ENCODE measurements at regions not wholly inside any gene's neighbourhood (a gene's known extent, or its start where the extent isn't known, plus 50 kb on each side); places are given as distances from the start of the nearest gene placed in this dataset.

GRCh38 chr6:130514712-130515111 is 148.9 kb downstream of the TMEM200A start:
- Mint-ChIP-seq H3K36me3 (no peaks in the 10 kb centered on the region), H3K4me1 (peaks cover 52 to 75% (median 64%) of the 10 kb centered on the region in 4 donors), H3K4me3 (peak overlapping the region in 2 of 8 donors; percentile 5 to 46), H3K27me3 (no peaks in the 10 kb centered on the region), H3K27ac (peak overlapping the region; percentile 51 to 89 (median 75)), H3K9me3 (peaks cover 0 to 22% (median 9%) of the 10 kb centered on the region in 8 donors)
- DNase-seq, result no peak
- H3K27me3 ChIP-seq (ENCODE audit: insufficient read depth, low read length), result no peaks in the 10 kb centered on the region
- H3K27ac ChIP-seq (ENCODE audit: low read depth, low read length), result peak overlapping the region; percentile 16
- POLR2A ChIA-PET (ENCODE audit: partially characterized antibody), result interaction anchor here (0.9 to 1.9 kb wide), 5 partner anchors 9 to 120 kb away, joined by 3 to 8 read pairs (median 5); no protein-coding TSS in a partner anchor
- H3K9me3 ChIP-seq (ENCODE audit: control insufficient read depth in 1 of 2, low read length in 2 of 2), result peaks cover 0 to 4% of the 10 kb centered on the region in 2 donors
- intact Hi-C loops (cut with micrococcal nuclease), result no loop called here
- CTCF ChIA-PET (ENCODE audit: partially characterized antibody), result interaction anchor here (1.0 to 1.3 kb wide), 2 partner anchors 9 to 132 kb away, joined by 4 read pairs; no protein-coding TSS in a partner anchor
- no peaks in the 10 kb centered on the region for H3K36me3 ChIP-seq (ENCODE audit: insufficient read depth, low read length)
- H3K4me1 ChIP-seq (ENCODE audit: insufficient read depth, low read length), result peaks cover 70% of the 10 kb centered on the region
- no peak overlapping the region for H3K4me3 ChIP-seq (ENCODE audit: low read length in 2 of 2)

- Histone ChIP-seq H3K36me3 (ENCODE audit: insufficient read depth, low read length) (no peaks in the 10 kb centered on the region), H3K27me3 (ENCODE audit: insufficient read depth, low read length) (no peaks in the 10 kb centered on the region), H3K9me3 (ENCODE audit: control insufficient read depth in 1 of 2, low read length in 2 of 2) (peaks cover 0 to 4% of the 10 kb centered on the region in 2 donors), H3K27ac (ENCODE audit: low read depth, low read length) (no peak overlapping the region), H3K4me1 (ENCODE audit: insufficient read depth, low read length) (peaks cover 68% of the 10 kb centered on the region), H3K4me3 (ENCODE audit: low read length in 2 of 2) (no peak overlapping the region)
- Mint-ChIP-seq H3K27me3 (no peaks in the 10 kb centered on the region), H3K9me3 (peaks cover 0 to 24% (median 9%) of the 10 kb centered on the region in 8 donors), H3K4me1 (peaks cover 50 to 70% (median 61%) of the 10 kb centered on the region in 4 donors), H3K27ac (peak overlapping the region in 6 of 7 donors; percentile 51 to 89 (median 76)), H3K36me3 (no peaks in the 10 kb centered on the region), H3K4me3 (no peak overlapping the region)
- ChIA-PET POLR2A (ENCODE audit: partially characterized antibody) (interaction anchor here (0.9 to 1.3 kb wide), 2 partner anchors 60 to 120 kb away, joined by 4 to 5 read pairs; no protein-coding TSS in a partner anchor), CTCF (ENCODE audit: partially characterized antibody) (interaction anchor here (0.8 to 1.3 kb wide), 4 partner anchors 8 to 183 kb away, joined by 3 to 4 read pairs (median 4); no protein-coding TSS in a partner anchor)
- DNase-seq, result no peak
- intact Hi-C loops (cut with micrococcal nuclease), result no loop called here
These were observed 149.5 kb downstream of the TMEM200A start for GRCh38 chr6:130515306-130515705.

DNA sequence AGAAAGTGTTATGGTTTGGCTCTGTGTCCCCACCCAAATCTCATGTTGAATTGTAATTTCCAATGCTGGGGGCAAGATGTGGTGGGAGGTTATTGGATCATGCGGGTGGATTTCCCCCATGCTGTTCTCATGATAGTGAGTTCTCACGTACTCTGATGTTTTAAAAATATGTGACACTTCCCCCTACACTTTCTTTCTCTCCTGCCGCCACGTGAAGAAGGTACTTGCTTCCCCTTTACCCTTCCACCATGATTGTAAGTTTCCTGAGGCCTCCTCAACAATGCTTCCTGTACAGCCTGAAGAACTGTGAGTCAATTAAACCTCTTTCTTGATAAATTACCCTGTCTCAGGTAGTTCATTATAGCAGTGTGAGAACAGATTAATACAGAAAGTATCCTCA is 150.8 kb downstream of the TMEM200A start:
- intact Hi-C loops (cut with micrococcal nuclease), result no loop called here
- Mint-ChIP-seq H3K4me1 (peaks cover 50 to 64% (median 60%) of the 10 kb centered on the region in 4 donors), H3K4me3 (peak overlapping the region in 3 of 8 donors; percentile 23 to 60 (median 42)), H3K9me3 (peaks cover 0 to 36% (median 17%) of the 10 kb centered on the region in 8 donors), H3K36me3 (peaks cover 0 to 10% of the 10 kb centered on the region in 2 donors), H3K27me3 (no peaks in the 10 kb centered on the region), H3K27ac (peak overlapping the region; percentile 38 to 87 (median 75))
- Histone ChIP-seq H3K36me3 (ENCODE audit: insufficient read depth, low read length) (no peaks in the 10 kb centered on the region), H3K4me3 (ENCODE audit: low read length in 2 of 2) (no peak overlapping the region), H3K27me3 (ENCODE audit: insufficient read depth, low read length) (no peaks in the 10 kb centered on the region), H3K4me1 (ENCODE audit: insufficient read depth, low read length) (peaks cover 55% of the 10 kb centered on the region), H3K9me3 (ENCODE audit: control insufficient read depth in 1 of 2, low read length in 2 of 2) (peaks cover 0 to 8% of the 10 kb centered on the region in 2 donors), H3K27ac (ENCODE audit: low read depth, low read length) (no peak overlapping the region)
- ChIA-PET POLR2A (ENCODE audit: partially characterized antibody) (no interaction called here), CTCF (ENCODE audit: partially characterized antibody) (interaction anchor here (1.2 kb wide), 1 partner anchor 8 kb away, joined by 3 read pairs; no protein-coding TSS in a partner anchor)
- DNase-seq, result no peak

GRCh38 chr6:130517444-130517931 is 151.7 kb downstream of the TMEM200A start:
- Histone ChIP-seq H3K27ac (ENCODE audit: low read depth, low read length) (no peak overlapping the region), H3K4me3 (ENCODE audit: low read length in 2 of 2) (no peak overlapping the region), H3K27me3 (ENCODE audit: insufficient read depth, low read length) (no peaks in the 10 kb centered on the region), H3K36me3 (ENCODE audit: insufficient read depth, low read length) (no peaks in the 10 kb centered on the region), H3K9me3 (ENCODE audit: control insufficient read depth in 1 of 2, low read length in 2 of 2) (peaks cover 0 to 8% of the 10 kb centered on the region in 2 donors), H3K4me1 (ENCODE audit: insufficient read depth, low read length) (peaks cover 46% of the 10 kb centered on the region)
- Mint-ChIP-seq H3K27me3 (no peaks in the 10 kb centered on the region), H3K9me3 (peaks cover 0 to 36% (median 17%) of the 10 kb centered on the region in 8 donors), H3K27ac (peak overlapping the region; percentile 41 to 87 (median 75)), H3K36me3 (peaks cover 0 to 10% of the 10 kb centered on the region in 2 donors), H3K4me3 (peak overlapping the region in 3 of 8 donors; percentile 12 to 35 (median 13)), H3K4me1 (peaks cover 47 to 59% (median 54%) of the 10 kb centered on the region in 4 donors)
- DNase-seq, result peak in 2 of 5 donors; percentile 13 to 15
- intact Hi-C loops (cut with micrococcal nuclease), result no loop called here
- CTCF ChIA-PET (ENCODE audit: partially characterized antibody), result no interaction called here
- POLR2A ChIA-PET (ENCODE audit: partially characterized antibody), result no interaction called here

- no peak for DNase-seq
- H3K4me3 Mint-ChIP-seq, result peak overlapping the region in 1 of 8 donors; percentile 26
- peaks cover 0 to 10% of the 10 kb centered on the region in 2 donors for H3K36me3 Mint-ChIP-seq
- H3K36me3 ChIP-seq (ENCODE audit: insufficient read depth, low read length), result no peaks in the 10 kb centered on the region
- no peak overlapping the region for H3K27ac ChIP-seq (ENCODE audit: low read depth, low read length)
- H3K27ac Mint-ChIP-seq, result peak overlapping the region; percentile 36 to 87 (median 71)
- H3K4me1 ChIP-seq (ENCODE audit: insufficient read depth, low read length), result peaks cover 35% of the 10 kb centered on the region
- no peak overlapping the region for H3K4me3 ChIP-seq (ENCODE audit: low read length in 2 of 2)
- ChIA-PET CTCF (ENCODE audit: partially characterized antibody) (no interaction called here), POLR2A (ENCODE audit: partially characterized antibody) (no interaction called here)
- intact Hi-C loops (cut with micrococcal nuclease), result no loop called here
- H3K4me1 Mint-ChIP-seq, result peaks cover 42 to 56% (median 47%) of the 10 kb centered on the region in 4 donors
- no peaks in the 10 kb centered on the region for H3K27me3 Mint-ChIP-seq
- H3K9me3 Mint-ChIP-seq, result peaks cover 0 to 36% (median 17%) of the 10 kb centered on the region in 8 donors
- H3K9me3 ChIP-seq (ENCODE audit: control insufficient read depth in 1 of 2, low read length in 2 of 2), result peaks cover 0 to 8% of the 10 kb centered on the region in 2 donors
- no peaks in the 10 kb centered on the region for H3K27me3 ChIP-seq (ENCODE audit: insufficient read depth, low read length)
These were observed 152.8 kb downstream of the TMEM200A start for GRCh38 chr6:130518588-130518987.

DNA sequence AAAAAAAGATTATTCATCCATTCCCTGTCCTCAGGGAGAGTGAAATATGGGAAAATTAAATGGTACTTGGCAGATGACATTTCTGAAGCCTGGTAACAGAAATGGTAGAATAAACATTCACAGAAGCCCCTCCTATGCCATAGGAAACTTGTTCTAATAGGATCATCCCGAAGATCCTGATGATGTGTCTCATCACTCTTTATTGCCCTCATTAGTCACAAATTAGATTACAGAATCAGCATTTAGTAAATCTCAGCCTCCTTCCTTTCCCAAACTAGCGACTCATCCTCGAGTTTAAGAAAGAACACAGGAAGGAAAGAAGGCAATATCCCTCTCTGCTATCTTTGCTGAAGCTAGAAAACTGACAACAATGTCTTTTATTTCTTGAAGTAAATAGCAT is 154.4 kb downstream of the TMEM200A start:
- no peaks in the 10 kb centered on the region for H3K27me3 Mint-ChIP-seq
- peaks cover 0 to 10% of the 10 kb centered on the region in 2 donors for H3K36me3 Mint-ChIP-seq
- peaks cover 0 to 30% (median 16%) of the 10 kb centered on the region in 8 donors for H3K9me3 Mint-ChIP-seq
- ChIA-PET CTCF (ENCODE audit: partially characterized antibody) (no interaction called here), POLR2A (ENCODE audit: partially characterized antibody) (no interaction called here)
- H3K27ac Mint-ChIP-seq, result peak overlapping the region in 1 of 7 donors; percentile 22
- H3K9me3 ChIP-seq (ENCODE audit: control insufficient read depth in 1 of 2, low read length in 2 of 2), result peaks cover 0 to 8% of the 10 kb centered on the region in 2 donors
- no peaks in the 10 kb centered on the region for H3K27me3 ChIP-seq (ENCODE audit: insufficient read depth, low read length)
- no peaks in the 10 kb centered on the region for H3K36me3 ChIP-seq (ENCODE audit: insufficient read depth, low read length)
- peaks cover 42 to 58% (median 49%) of the 10 kb centered on the region in 4 donors for H3K4me1 Mint-ChIP-seq
- peaks cover 35% of the 10 kb centered on the region for H3K4me1 ChIP-seq (ENCODE audit: insufficient read depth, low read length)
- intact Hi-C loops (cut with micrococcal nuclease), result loop anchor here (10.0 kb wide), 1 partner anchor 115 kb away; no protein-coding TSS in a partner anchor
- no peak overlapping the region for H3K4me3 ChIP-seq (ENCODE audit: low read length in 2 of 2)
- no peak overlapping the region for H3K4me3 Mint-ChIP-seq
- H3K27ac ChIP-seq (ENCODE audit: low read depth, low read length), result no peak overlapping the region
- no peak for DNase-seq

DNA sequence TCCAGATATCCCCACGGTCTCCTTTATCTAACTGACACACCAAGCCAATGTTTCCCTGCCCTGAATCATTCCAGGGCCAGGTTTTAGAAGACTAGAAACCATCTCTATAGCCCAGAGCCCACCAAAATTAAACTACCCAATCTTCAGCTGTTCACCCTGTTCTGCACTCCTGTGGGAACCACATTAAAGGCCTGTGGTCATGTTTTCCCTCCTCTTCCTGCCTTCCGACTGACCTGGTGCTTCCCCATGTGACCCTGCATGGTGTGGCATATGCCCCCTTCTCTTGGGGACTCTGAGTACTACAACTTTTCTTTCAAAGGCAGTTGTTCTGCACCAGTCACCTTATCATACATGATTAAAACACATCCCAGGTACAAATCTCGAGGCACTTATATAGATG is 155.0 kb downstream of the TMEM200A start:
- CTCF ChIA-PET (ENCODE audit: partially characterized antibody), result no interaction called here
- DNase-seq, result no peak
- Mint-ChIP-seq H3K9me3 (peaks cover 0 to 24% (median 13%) of the 10 kb centered on the region in 8 donors), H3K27me3 (no peaks in the 10 kb centered on the region), H3K27ac (peak overlapping the region in 5 of 7 donors; percentile 8 to 83 (median 61)), H3K4me3 (no peak overlapping the region), H3K36me3 (peaks cover 0 to 10% of the 10 kb centered on the region in 2 donors), H3K4me1 (peaks cover 48 to 62% (median 51%) of the 10 kb centered on the region in 4 donors)
- POLR2A ChIA-PET (ENCODE audit: partially characterized antibody), result no interaction called here
- no peak overlapping the region for H3K4me3 ChIP-seq (ENCODE audit: low read length in 2 of 2)
- intact Hi-C loops (cut with micrococcal nuclease), result loop anchor here (10.0 kb wide), 1 partner anchor 116 kb away; no protein-coding TSS in a partner anchor
- no peaks in the 10 kb centered on the region for H3K27me3 ChIP-seq (ENCODE audit: insufficient read depth, low read length)
- peaks cover 41% of the 10 kb centered on the region for H3K4me1 ChIP-seq (ENCODE audit: insufficient read depth, low read length)
- no peak overlapping the region for H3K27ac ChIP-seq (ENCODE audit: low read depth, low read length)
- peaks cover 0 to 8% of the 10 kb centered on the region in 2 donors for H3K9me3 ChIP-seq (ENCODE audit: control insufficient read depth in 1 of 2, low read length in 2 of 2)
- H3K36me3 ChIP-seq (ENCODE audit: insufficient read depth, low read length), result no peaks in the 10 kb centered on the region
